Activated naive CD4-positive, alpha-beta T cell treated with anti-CD3 and anti-CD28 coated beads, Interleukin-2, amount 50 U/mL, for 72 hours (primary cell): ENCODE measurements at regions not wholly inside any gene's neighbourhood (a gene's known extent, or its start where the extent isn't known, plus 50 kb on each side); places are given as distances from the start of the nearest gene placed in this dataset.

ENCODE experiments used
- ATAC-seq, 2 donors: fragments of 150-1000 bp; cut with Tn5 transposase; 2 replicates each; pipeline ENCODE4 v1.10.0; 2021; ENCODE audit warnings: mild to moderate bottlenecking in 2 of 2, moderate library complexity in 2 of 2
- DNase-seq, 2 donors: peaks; one replicate each; pipeline ENCODE4 v3.0.0; 2021 to 2022; ENCODE audit warnings: low spot score in 2 of 2
- H3K27ac Mint-ChIP-seq, 2 donors: one replicate each; pipeline ENCODE4 v1.8.0; 2022; ENCODE audit warnings: mild to moderate bottlenecking in 2 of 2, mixed read lengths in 2 of 2
- H3K36me3 Mint-ChIP-seq, 2 donors: one replicate each; pipeline ENCODE4 v1.8.0; 2022; ENCODE audit warnings: mixed read lengths in 2 of 2
- H3K9me3 Mint-ChIP-seq, 2 donors: one replicate each; pipeline ENCODE4 v1.8.0; 2022; ENCODE audit warnings: mixed read lengths in 2 of 2

DNA sequence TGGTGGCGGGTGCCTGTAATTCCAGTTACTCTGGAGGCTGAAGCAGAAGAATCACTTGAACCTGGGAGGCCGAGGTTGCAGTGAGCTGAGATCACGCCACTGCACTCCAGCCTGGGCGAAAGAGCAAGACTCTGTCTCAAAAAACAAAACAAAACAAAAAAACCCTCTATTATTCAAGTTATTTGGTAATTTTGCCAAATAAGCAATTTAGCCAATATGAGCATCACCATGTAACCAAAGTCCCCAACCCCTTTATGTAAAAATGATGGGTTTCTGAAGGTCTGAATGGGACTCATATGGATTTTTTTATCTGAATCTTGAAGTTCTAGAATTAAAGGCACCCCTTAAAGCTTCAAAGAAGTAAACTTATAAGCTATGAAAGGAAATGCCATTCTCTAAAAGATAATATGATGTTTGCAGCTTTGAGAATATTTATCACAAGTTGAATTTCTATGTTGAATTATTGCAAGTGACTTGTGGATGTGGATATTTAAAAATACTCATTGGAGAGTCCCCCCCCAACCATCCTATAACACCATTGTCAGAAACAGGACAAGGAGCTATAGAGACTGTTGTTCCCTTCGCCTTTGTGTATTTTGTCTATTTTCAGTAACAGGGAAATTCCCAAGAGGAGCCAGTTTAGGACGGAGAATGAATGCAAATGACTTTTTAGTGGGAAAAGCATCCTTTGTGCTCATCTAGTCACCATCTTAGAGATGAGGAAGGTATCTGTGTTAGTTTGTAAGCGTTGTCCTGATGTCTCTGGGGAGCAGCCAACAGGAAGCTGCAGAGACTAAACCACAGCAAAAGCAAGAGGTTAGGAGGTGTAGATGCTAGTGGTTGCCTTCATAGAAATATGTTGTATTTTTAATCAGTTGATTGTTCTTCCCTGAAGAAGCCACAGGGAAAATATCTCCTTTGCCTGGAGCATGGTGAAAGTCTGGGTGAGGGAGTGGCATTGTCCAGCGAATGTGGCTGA, 68.3 kb downstream of the TET3 start:
- Mint-ChIP-seq H3K36me3 (peaks cover 0 to 18% of the 10 kb centered on the region in 2 donors), H3K27ac (peak overlapping the region in 1 of 2 donors; percentile 15), H3K9me3 (no peaks in the 10 kb centered on the region)
- DNase-seq = no peak
- ATAC-seq = no peak

DNA sequence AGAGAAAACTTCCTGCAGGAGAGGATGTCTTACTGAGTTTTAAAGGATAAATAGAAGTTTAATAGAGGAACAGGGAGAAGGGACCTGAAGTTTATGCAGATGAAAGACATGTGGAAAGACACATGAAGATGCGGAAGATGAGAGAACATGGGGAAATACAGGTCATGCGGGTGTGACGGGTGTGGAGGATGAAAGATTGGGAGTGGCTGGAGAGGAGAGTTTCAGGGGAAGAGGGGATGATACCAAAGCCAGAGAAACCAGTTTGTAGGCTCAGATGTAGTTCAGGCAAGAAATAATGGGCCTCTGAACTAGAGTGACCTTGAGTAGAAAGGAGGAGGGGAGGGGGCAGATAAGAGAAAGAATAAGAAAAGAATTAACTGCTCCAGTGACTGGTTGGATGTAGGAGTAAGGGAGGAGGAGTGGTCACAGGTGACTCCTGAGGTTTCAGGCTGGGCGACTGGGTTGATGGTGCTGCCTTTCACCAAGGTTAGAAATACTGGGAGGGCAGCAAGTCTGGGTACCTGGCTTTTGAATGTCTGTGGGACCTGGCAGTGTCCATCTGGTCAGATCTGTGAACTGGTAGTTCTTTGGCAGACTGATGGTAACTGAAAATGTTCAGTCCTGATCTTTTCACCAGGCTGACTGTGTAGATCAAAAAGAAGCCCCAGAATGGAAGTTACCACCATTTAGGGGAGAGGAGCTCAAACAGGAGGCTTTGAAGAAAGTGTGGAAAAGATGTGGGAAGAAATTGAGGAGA, 69.4 kb downstream of the TET3 start:
- ATAC-seq (no peak), DNase-seq (no peak)
- Mint-ChIP-seq H3K9me3 (no peaks in the 10 kb centered on the region), H3K36me3 (peaks cover 0 to 18% of the 10 kb centered on the region in 2 donors), H3K27ac (peak overlapping the region; percentile 3 to 15)

DNA sequence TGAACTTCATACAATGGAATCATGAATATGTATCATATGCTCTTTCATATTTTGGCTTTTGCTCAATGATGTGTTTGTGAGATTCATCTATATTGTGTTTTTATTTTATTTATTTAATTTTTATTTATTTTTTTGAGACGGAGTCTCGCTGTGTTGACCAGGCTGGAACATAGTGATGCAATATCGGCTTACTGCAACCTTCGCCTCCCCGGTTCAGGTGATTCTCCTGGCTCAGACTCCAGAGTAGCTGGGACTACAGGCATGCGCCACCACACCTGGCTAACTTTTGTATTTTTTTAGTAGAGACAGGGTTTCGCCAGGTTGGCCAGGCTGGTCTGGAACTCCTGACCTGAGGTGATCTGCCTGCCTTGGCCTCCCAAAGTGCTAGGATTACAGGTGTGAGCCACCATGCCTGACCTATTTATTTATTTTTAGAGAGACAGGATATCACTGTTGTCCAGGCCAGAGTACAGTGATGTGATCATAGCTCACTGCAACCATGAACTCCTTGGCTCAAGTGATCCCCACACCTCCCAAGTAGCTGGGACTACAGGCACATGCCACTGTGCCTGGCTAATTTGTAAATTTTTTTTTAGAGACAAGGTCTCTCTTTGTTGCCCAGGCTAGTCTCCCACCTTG, 74.5 kb downstream of the TET3 start:
- DNase-seq = no peak
- Mint-ChIP-seq H3K36me3 (peaks cover 5 to 7% of the 10 kb centered on the region in 2 donors), H3K27ac (no peak overlapping the region), H3K9me3 (no peaks in the 10 kb centered on the region)
- no peak for ATAC-seq

DNA sequence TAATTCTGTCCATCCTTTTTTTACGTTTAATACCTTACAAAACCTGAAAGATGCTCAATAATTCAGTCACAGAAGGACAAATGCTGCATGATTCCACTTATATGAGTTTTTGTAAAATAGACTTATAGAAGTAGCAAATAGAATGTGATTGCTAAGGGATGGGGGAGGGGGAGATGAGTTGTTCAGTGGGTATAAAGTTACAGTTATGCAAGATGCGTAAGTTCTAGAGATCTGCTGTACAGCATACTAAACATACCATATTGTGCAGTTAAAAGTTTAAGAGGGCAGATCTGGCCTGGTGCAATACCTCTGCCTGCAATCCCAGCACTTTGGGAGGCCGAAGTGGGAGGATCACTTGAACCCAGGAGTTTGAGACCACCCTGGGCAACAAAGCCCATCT, 78.8 kb downstream of the TET3 start:
- Mint-ChIP-seq H3K36me3 (peaks cover 0 to 5% of the 10 kb centered on the region in 2 donors), H3K27ac (no peak overlapping the region), H3K9me3 (no peaks in the 10 kb centered on the region)
- no peak for ATAC-seq
- DNase-seq = no peak

DNA sequence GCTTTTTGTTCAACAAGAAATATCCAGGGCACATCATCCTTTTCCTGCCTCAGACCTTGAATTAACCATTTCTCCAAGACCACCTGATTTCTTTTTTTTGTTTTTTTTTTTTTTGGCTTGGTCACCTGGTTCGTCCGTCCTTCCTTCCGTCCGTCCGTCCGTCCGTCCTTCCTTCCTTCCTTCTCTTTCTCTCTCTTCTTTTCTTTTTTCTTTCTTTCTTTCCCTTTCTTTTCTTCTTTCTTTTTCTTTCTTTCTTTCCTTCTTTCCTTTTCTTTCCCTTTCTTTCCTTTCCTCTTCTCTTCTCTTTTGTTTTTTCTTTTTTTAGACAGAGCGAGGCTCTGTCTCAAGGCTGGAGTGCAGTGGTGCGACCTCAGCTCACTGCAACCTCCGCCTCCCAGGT, 80.7 kb downstream of the TET3 start:
- no peaks in the 10 kb centered on the region for H3K9me3 Mint-ChIP-seq
- ATAC-seq (no peak), DNase-seq (no peak)
- peaks cover 7 to 8% of the 10 kb centered on the region in 2 donors for H3K36me3 Mint-ChIP-seq
- H3K27ac Mint-ChIP-seq = no peak overlapping the region

DNA sequence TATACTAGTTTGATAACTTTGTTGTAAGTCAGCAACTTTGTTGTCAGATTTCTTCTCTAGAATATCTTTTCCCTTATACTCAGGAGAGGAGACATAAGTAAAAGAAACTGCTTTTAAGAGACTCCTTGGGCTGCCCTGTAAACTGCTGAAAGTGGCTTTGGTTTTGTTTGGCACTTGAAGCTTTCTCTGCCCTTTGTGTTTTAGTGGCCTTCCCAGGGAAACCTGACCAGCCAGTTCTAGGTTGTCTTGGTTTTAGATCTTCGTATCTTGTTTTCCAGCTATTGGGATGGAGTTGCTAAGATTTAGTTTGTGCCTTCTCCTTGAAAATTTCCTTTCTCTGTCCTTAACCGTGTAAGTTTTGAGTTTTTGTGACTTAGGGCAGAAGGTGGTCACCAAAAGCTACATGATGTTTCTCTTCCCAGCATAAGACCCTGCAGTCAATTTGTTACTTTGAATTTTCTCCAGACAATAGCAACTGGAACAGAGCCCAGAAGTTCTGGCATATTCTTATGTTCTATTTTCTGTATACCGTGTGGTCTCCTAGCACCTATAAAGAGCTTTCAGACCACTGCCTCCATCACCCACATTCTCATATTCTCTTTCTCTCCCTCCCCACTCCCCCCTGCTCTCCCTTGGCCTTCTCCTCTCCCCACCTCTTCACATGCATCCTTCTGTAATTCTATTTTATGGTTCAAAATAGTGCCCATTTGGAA, 81.1 kb downstream of the BOLA3 start:
- ATAC-seq = no peak
- peaks cover 7 to 8% of the 10 kb centered on the region in 2 donors for H3K36me3 Mint-ChIP-seq
- no peak overlapping the region for H3K27ac Mint-ChIP-seq
- DNase-seq = no peak
- no peaks in the 10 kb centered on the region for H3K9me3 Mint-ChIP-seq

DNA sequence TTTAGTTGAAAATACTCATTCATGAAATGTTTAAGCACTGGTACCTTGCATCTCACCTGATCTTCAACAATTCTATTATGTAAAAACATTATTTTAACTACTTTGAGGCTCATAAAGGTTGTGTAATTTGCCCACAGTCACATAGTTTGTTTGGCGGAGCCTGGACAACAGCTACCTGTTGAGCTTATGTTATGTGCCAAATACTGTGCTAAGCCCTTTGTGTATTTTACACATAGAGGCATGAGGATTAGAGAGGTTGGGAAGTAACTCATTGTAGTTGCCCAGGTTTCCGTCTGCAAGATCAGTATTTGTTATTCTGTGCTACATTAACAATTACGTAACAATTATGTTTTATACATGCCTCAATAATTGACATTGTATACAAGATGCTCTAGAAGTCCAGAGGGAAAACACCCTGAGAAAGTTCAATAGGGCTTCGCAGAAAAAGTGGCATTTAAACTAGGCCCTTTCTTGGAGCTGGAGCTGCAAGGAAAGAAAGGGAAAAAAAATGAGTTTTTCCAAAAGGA, 80.4 kb downstream of the BOLA3 start:
- no peaks in the 10 kb centered on the region for H3K9me3 Mint-ChIP-seq
- peaks cover 7 to 8% of the 10 kb centered on the region in 2 donors for H3K36me3 Mint-ChIP-seq
- DNase-seq (no peak), ATAC-seq (no peak)
- H3K27ac Mint-ChIP-seq = no peak overlapping the region

DNA sequence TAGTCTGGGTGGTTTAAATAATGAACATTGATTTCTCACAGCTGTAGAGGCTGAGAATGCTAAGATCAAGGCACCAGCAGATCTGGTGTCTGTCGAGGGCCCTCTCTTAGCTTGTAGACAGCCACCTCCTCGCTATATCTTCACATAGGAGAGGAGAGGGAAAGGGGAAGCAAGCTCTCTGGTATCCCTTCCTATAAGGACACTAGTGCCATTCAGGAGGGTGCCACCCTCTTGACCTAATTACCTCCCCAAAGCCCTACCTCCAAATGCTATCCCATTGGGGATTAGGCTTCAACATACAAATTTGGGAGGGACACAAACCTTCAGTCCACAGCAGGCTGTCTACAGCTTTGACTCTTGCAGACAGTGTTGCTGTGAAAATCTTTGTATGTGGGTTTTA, 76.7 kb downstream of the BOLA3 start:
- H3K27ac Mint-ChIP-seq = no peak overlapping the region
- no peak for DNase-seq
- ATAC-seq = no peak
- no peaks in the 10 kb centered on the region for H3K9me3 Mint-ChIP-seq
- H3K36me3 Mint-ChIP-seq = peaks cover 7 to 8% of the 10 kb centered on the region in 2 donors

DNA sequence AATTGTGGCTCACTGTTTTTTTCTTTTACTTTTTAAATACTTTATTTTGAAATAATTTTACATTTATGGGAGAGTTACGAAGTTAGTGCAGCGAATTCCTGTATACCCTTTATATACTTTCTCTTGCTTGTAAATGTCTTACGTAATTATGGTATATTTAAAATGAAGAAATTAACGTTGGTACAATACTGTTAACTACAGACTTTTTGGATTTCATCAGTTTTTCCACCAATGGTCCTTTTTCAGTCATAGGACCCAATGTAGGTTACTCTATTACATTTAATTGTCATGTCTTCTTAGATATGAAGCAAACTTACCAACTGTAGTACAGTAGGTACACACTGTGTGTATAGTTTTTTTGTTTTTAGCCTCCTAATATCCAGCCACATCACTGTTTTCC, 76.3 kb downstream of the BOLA3 start:
- H3K36me3 Mint-ChIP-seq = peaks cover 7 to 8% of the 10 kb centered on the region in 2 donors

DNA sequence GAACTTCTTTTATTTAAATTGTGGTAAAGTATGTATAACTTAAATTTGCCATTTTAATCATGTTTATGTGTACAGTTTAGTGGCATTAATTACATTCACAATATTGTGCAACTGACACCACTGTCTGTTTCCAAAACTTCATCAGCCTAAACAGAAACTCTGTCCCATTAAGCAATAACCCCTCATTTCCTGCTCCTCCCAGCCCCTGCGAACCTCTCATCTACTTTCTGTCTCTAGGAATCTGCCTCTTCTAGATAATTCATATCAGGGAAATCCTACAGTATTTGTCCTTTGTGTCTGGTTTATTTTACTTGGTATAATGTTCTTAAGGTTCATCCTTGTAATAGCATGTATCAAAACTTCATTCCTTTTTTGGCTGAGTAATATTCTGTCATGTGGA, 75.1 kb downstream of the BOLA3 start:
- H3K27ac Mint-ChIP-seq = no peak overlapping the region
- DNase-seq (no peak), ATAC-seq (no peak)
- no peaks in the 10 kb centered on the region for H3K9me3 Mint-ChIP-seq
- peaks cover 7 to 8% of the 10 kb centered on the region in 2 donors for H3K36me3 Mint-ChIP-seq

More for the DNA sequence above, 76.3 kb downstream of the BOLA3 start:
- no peak for ATAC-seq
- no peak for DNase-seq
- no peak overlapping the region for H3K27ac Mint-ChIP-seq
- no peaks in the 10 kb centered on the region for H3K9me3 Mint-ChIP-seq

DNA sequence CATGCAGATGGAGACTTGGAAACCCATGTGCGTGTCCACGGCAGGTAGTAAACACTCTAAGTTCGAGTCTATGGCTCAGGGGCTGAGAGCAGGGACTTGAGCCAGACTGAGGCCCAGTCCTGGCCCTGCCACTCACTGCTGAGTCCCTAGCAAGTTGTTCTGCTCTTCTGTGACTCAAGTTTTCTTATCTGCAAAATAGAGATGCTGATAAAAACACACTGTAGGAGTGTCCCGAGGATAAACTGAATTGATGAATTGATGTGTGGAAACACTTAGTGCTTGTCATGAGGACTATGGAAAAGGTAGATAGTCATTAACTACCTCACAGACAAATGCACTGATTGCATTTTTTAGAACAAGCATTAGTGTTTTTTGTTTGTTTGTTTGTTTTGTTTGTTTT, 73.2 kb downstream of the BOLA3 start:
- DNase-seq (no peak), ATAC-seq (no peak)
- H3K9me3 Mint-ChIP-seq = no peaks in the 10 kb centered on the region
- peaks cover 6 to 7% of the 10 kb centered on the region in 2 donors for H3K36me3 Mint-ChIP-seq
- no peak overlapping the region for H3K27ac Mint-ChIP-seq

DNA sequence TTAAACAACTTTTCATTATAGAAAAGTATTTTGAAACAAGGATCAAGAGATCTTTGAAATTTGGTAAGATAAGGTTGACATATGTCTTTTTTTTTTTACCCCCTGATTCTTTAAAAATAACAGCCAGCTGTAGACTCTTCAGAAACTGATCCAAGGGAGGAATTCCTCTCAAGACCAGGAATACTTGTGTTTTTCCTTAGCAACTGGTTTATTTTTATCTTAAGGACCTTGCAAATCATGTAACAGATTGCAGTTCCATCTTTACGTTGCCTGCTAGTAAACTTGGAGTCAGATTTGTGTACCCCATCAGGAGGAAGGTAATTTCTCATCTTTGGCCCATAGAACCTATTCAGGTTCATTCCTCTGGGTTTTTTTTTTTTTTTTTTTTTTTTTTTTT, 71.6 kb downstream of the BOLA3 start:
- Mint-ChIP-seq H3K27ac (no peak overlapping the region), H3K9me3 (no peaks in the 10 kb centered on the region), H3K36me3 (no peaks in the 10 kb centered on the region)
- ATAC-seq (no peak), DNase-seq (no peak)

DNA sequence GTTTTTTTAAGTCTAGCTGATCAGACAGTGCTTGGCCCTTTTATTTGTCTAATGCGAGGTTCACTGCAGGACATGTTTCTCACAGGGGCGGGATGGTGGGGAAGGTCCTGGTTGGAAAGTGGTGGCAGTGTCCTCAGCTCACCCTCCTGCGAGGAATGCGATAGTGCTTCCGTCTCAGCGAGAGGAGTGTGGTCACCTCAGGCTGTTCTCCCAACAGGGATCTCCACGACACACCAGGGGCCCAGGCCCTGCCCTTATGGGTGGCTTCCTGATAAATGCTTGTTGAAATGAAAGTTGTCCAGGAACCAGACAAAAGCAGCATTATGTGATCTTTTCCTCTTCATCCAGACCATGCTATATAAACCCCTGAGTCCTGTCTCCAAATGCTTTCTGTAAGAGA, 70.1 kb downstream of the BOLA3 start:
- ATAC-seq (no peak), DNase-seq (no peak)
- peak overlapping the region in 1 of 2 donors; percentile 75 for H3K27ac Mint-ChIP-seq
- H3K36me3 Mint-ChIP-seq = no peaks in the 10 kb centered on the region
- no peaks in the 10 kb centered on the region for H3K9me3 Mint-ChIP-seq

DNA sequence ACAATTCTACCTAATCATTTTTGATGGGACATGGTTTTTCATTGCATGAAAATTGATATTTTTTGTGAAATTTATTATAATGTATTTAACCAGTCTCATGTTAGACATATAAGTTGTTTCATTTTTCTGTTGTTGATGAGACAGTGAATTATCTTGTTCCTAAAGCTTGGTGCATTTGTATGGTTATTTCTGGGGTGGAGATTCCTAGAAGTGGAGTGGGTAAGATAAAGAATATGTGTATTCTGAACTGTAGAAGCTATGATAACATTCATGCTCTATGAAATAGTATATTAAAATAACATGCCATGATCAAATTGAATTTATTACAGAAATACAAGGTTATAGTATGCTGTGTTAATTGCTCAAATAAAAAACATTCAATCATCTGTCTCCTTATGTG, 69.2 kb downstream of the BOLA3 start:
- no peaks in the 10 kb centered on the region for H3K9me3 Mint-ChIP-seq
- H3K27ac Mint-ChIP-seq = no peak overlapping the region
- no peak for DNase-seq
- H3K36me3 Mint-ChIP-seq = no peaks in the 10 kb centered on the region
- no peak for ATAC-seq

DNA sequence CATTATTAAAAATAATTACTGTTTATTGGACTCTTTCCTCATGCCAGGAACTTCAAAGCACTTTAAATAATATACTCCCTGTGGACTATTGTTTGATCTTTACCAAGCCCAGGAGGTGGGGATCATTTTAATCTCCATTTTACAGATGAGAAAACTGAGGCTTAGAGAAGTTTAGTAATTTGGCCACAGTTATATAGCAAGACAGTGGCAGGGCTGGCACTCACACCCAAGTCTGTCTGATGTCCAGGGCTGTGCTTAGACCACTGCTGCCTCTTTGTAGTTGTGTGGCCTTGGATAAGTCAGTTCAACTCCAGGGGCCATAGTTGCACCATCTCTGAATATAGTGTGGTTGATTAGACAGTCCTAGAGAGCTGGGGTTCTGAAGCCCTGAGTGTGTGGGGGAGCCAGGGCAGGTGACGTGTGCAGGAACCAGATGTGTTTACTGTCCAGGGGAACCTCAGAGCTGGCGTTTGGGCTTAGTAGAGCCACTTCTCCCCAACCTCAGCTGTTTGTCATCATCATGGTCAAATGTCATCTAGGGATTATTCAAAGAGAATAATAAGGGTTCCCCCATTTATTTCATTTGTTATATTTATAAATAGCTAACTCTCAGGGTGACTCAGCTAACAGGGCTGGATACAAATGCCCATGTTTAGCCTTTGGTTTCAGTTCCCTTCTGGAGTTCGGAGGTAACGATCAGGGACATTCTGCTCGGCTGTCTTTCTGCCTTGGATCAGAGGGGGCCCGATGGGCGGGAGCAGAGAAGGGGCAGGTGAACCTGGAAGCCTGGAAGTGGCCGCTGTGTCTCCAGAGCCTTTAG, 68.0 kb downstream of the BOLA3 start:
- no peaks in the 10 kb centered on the region for H3K9me3 Mint-ChIP-seq
- no peak for DNase-seq
- H3K27ac Mint-ChIP-seq = peak overlapping the region in 1 of 2 donors; percentile 51
- no peaks in the 10 kb centered on the region for H3K36me3 Mint-ChIP-seq
- ATAC-seq = no peak

DNA sequence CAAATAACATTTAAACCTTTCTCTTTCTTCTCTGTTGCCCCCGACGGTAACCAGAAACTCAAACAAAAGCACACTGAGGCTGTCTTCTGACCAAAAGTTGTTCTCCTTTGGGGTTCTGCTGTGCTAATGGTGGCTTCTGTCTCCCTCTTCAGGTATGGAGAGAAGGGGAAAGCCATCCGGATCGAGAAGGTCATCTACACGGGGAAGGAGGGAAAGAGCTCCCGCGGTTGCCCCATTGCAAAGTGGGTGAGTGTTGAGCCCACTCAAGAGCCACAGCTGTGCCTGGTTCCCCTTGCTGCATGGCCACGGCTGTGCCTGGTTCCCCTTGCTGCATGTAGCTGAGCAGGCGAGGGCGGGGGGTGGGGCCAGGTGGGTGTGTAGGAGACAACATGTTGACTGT, 67.4 kb downstream of the BOLA3 start:
- Mint-ChIP-seq H3K36me3 (no peaks in the 10 kb centered on the region), H3K9me3 (no peaks in the 10 kb centered on the region), H3K27ac (peak overlapping the region in 1 of 2 donors; percentile 51)
- no peak for ATAC-seq
- no peak for DNase-seq
